Erythroblast (primary cell): ENCODE measurements at regions not wholly inside any gene's neighbourhood (a gene's known extent, or its start where the extent isn't known, plus 50 kb on each side); places are given as distances from the start of the nearest gene placed in this dataset.

Experiments used
- DNase-seq, 2 experiments: peaks; one replicate each; lab custom pipeline; 2025; lab: John Stamatoyannopoulos, UW
- GATA1 ChIP-seq: IDR thresholded peaks from 2 replicates; pipeline ENCODE4 v1.6.1; 2011; ENCODE audit warnings: low read depth, mild to moderate bottlenecking, control low read depth, low read length, moderate library complexity
- POLR2A ChIP-seq: IDR thresholded peaks from 2 replicates; pipeline ENCODE4 v1.6.1; 2011; ENCODE audit warnings: mild to moderate bottlenecking, low read length

DNA sequence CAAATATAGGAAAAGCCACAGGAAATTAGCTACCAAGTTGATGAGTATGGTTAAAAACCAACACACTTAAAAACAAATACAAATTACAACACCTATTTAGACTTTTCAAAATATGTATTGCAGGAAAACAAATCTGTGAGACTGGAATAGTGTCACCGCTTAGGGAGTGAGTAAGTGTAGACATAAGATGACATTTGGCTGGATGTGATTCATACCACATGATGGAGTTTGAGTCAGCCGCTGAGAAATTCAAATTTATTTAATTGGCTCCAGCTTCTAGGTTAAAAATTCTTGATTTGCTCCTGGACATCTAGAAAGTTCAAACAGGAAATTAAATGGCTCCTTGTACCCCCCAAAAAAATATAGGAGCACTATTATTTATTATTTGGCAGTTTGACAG, 531.7 kb downstream of the SLITRK1 start:
- TF ChIP-seq POLR2A (no peak), GATA1 (no peak)
- DNase-seq = no peak

DNA sequence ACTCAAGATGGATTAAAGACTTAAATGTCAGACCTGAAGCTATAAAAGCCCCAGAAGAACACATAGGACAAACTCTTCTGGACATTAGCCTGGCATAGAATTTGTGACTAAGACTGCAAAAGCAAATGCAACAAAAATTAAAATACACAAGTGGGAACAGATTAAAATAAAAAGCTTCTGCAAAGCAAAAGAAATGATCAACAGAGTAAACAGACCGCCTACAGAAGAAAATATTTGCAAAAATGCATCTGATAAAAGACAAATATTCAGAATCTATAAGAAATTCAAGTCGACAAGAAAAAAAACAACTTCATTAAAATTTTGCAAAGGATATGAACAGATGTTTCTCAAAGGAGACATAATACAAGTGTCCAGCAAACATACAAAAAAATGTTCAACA, 537.8 kb downstream of the SLITRK1 start:
- no peak for TF ChIP-seq GATA1
- DNase-seq = no peak

DNA sequence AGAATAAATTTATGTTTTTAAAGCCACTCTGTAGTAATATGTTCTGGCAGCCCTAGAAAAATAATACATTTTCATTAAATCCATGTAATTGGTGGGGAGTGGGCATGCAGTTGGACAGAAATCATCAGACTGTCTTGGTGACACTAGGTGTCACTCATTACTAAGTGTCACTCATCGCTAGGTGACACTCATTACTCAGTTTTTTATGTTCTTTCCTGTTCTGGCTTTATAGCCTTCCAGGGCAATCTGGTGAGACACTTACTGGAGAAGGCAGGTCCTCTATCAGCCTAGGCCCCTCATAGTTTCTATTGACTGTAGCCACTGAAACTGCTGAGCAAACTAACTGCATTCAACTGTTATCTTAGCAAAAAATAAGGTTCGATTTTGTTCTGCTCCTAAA, 542.1 kb downstream of the SLITRK1 start:
- DNase-seq = no peak
- TF ChIP-seq GATA1 (no peak), POLR2A (no peak)

DNA sequence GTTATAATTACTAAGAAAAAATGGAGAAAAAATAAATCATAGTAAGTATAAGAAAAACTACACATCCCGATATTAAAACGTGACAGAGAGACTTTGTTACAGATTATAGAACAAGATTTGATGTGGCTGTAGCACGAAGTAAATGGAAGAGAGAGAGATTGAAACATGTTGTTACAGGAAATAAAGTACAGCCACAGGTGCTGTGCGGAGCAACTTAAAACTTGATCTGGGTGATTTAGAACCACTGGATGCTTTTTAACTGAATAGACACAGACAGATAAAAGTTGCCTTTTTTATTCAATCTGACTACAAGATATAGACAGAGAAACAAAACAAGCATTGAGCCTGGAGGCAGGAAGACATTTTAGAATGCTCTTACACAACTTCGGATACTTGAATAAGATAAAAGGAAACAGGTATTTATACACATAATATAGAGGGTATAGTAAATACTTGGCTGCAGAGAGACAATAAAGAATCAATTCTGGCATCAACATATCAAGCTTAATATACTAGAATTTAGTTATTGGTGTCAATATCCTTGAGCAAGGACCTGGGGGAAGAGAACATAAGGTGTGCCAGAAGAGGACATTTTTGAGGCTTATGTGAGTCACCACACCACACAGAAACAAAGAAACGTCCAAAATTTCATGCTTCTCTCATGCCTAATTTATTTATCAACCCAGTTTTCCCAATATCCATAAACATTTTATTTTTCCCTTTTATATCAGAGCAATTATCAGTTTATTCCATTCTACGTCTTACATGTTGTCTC, 548.5 kb downstream of the SLITRK1 start:
- TF ChIP-seq POLR2A (no peak), GATA1 (no peak)
- DNase-seq = no peak

- TF ChIP-seq GATA1 (no peak), POLR2A (no peak)
- no peak for DNase-seq
Observed at GRCh38 chr13:83332751-83333150, 549.5 kb downstream of the SLITRK1 start.

- TF ChIP-seq POLR2A (no peak), GATA1 (no peak)
- DNase-seq = no peak
Observed at GRCh38 chr13:83327091-83327490, 555.2 kb downstream of the SLITRK1 start.

DNA sequence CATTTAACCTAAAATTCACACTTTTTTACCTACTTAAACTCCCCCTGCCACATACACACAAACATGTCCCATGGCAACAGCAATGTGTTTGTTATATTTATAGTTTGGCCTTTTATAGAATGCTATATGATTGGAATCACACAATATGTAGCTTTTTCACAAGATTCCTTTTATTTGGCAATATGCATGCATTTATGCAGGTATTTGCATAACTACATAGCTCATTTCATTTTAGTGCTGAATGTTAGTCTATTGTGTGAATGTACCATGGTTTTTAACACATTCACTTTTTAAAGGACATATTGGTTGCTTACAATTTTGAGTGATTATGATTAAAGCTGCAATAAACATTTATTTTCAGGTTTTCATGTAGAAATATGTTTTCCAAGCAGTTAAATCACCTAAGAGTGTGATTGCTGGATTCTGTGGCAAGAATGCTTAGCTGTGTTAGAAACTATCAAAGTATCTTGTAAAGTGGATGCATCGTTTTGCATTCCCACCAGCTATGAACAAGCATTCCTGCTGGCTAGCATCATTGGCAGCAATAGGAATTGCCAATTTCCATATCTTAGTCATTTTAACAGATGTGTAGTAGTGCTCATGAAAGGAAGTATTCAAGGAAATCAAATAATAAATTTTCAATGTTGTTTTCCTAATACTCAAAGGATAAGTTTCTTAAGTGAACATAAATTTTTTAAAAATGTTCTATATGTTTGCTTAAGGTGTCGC, 557.0 kb downstream of the SLITRK1 start:
- no peak for DNase-seq
- TF ChIP-seq POLR2A = no peak
- TF ChIP-seq GATA1 = no peak

- TF ChIP-seq GATA1 = no peak
- no peak for TF ChIP-seq POLR2A
- no peak for DNase-seq
Observed at GRCh38 chr13:83311886-83312577, 570.2 kb downstream of the SLITRK1 start.

- no peak for DNase-seq
- TF ChIP-seq POLR2A (no peak), GATA1 (no peak)
Observed at GRCh38 chr13:83298617-83299016, 583.7 kb downstream of the SLITRK1 start.

- TF ChIP-seq GATA1 (no peak), POLR2A (no peak)
Observed at GRCh38 chr13:83297586-83298290, 584.5 kb downstream of the SLITRK1 start.

GRCh38 chr13:83295686-83296085, 586.6 kb downstream of the SLITRK1 start:
- TF ChIP-seq GATA1 = no peak
- TF ChIP-seq POLR2A = no peak
- DNase-seq = no peak

More at GRCh38 chr13:83297586-83298290, 584.5 kb downstream of the SLITRK1 start:
- DNase-seq = no peak

- TF ChIP-seq POLR2A = no peak
- TF ChIP-seq GATA1 = no peak
- DNase-seq = no peak
Observed at GRCh38 chr13:83286737-83287136, 595.5 kb downstream of the SLITRK1 start.

DNA sequence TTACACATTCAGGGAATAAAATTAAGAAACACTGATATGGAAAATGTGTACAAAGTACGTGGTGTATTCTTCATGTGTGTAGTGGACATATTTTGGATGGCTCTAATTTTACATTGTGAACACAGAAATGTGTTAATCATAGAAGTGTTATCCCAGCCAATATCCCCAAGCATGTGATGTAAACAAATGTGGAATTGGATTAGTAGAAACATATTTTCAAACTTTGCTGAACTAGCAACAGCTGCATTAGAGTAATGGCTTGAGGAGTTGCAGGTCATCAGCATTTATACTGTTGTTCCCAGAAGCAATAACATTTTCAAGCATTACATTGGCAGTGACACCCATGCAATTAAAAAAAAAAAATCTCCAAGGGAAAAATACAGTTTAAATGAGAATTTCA, 600.6 kb downstream of the SLITRK1 start:
- TF ChIP-seq POLR2A = no peak
- no peak for TF ChIP-seq GATA1
- no peak for DNase-seq

GRCh38 chr13:83274679-83275078, 607.6 kb downstream of the SLITRK1 start:
- no peak for DNase-seq
- TF ChIP-seq POLR2A = no peak
- no peak for TF ChIP-seq GATA1

- DNase-seq = no peak
- no peak for TF ChIP-seq POLR2A
Observed at GRCh38 chr13:83272652-83273240, 609.5 kb downstream of the SLITRK1 start.
